Endothelial cell of umbilical vein (primary cell): ENCODE measurements at regions not wholly inside any gene's neighbourhood (a gene's known extent, or its start where the extent isn't known, plus 50 kb on each side); places are given as distances from the start of the nearest gene placed in this dataset.
A peak's percentile ranks its signal among the peaks of the same experiment; 100 is the strongest.

Source experiments
- CTCF ChIP-seq, 2 donors: IDR thresholded peaks; 1 replicate in 1 of 2; 2 replicates in 1 of 2; pipeline ENCODE4 v1.5.1; 2011; ENCODE audit warnings: low read length in 2 of 2, mild to moderate bottlenecking in 2 of 2, moderate library complexity in 2 of 2, control low read depth in 1 of 2, inconsistent platforms in 1 of 2, low read depth in 1 of 2; ENCODE audit not compliant: insufficient read depth in 1 of 2; ENCODE audit errors: extremely low read depth in 1 of 2
- EZH2 ChIP-seq: IDR thresholded peaks from 2 replicates; pipeline ENCODE4 v1.6.1; 2012; ENCODE audit warnings: borderline replicate concordance, low read depth, mild to moderate bottlenecking, moderate library complexity, low read length, inconsistent platforms; ENCODE audit not compliant: severe bottlenecking
- JUN ChIP-seq: IDR thresholded peaks from 2 replicates; pipeline ENCODE4 v1.6.1; 2011; ENCODE audit warnings: borderline replicate concordance, low read depth; ENCODE audit not compliant: insufficient read length, insufficient read depth
- MYC ChIP-seq: IDR thresholded peaks from one replicate; pipeline ENCODE4 v1.6.1; 2011; ENCODE audit warnings: mild to moderate bottlenecking, low read depth, low read length
- POLR2AphosphoS5 ChIP-seq: IDR thresholded peaks from 2 replicates; pipeline ENCODE4 v1.6.1; 2012; ENCODE audit warnings: low read depth, mild to moderate bottlenecking, control low read depth, low read length, moderate library complexity; ENCODE audit not compliant: insufficient read depth

DNA sequence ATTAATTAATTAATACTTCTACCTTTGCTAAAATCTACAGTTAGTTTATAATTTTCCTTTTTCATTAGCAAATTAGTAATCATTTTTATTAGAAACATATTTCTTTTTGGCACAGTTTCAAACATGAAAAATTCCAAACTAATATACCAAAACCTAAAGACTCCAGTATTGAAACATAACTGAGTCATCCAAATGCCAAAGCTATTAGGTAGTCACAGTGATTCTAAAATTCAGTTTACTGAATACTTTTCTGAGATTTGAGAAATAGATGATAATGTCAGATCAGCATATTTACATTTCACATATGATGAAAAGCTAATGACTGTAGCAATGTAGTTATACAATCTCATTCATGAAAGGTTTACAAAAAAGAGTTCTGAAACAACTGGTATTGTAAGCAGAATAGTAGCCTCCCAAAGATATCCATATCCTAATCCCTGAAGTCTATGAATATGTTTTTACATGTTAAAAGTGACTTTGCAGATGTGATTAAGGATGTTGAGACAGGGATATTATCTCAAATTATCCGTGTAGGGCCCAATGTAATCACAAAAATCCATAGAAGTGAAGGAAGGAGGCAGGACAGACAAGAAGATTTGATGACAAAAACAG, 680.2 kb upstream of the CHAC2 start:
- TF ChIP-seq CTCF (IDR thresholded peaks at IDR 0.05; ENCODE audit: extremely low read depth in 1 of 2, insufficient read depth in 1 of 2, low read depth in 1 of 2, low read length in 2 of 2) (no peak), POLR2AphosphoS5 (no peak), MYC (no peak), EZH2 (no peak), JUN (peak; percentile 28)
